Stimulated activated CD4-positive, alpha-beta T cell treated with anti-CD3 and anti-CD28 coated beads, Interleukin-1b, Interleukin-23, amount 100 ng/mL, for 48 hours (primary cell): ENCODE measurements at regions not wholly inside any gene's neighbourhood (a gene's known extent, or its start where the extent isn't known, plus 50 kb on each side); places are given as distances from the start of the nearest gene placed in this dataset.

Experiments used
- DNase-seq: peaks from one replicate; pipeline ENCODE4 v3.0.0-alpha.2; 2020

- DNase-seq: no peak
These were observed 212.1 kb upstream of the SOX4 start for GRCh38 chr6:21381331-21381963.

- no peak for DNase-seq
These were observed 210.6 kb upstream of the SOX4 start for GRCh38 chr6:21382821-21383449.

- no peak for DNase-seq
These were observed 210.0 kb upstream of the SOX4 start for GRCh38 chr6:21383450-21384085.

GRCh38 chr6:21384216-21384615, 209.3 kb upstream of the SOX4 start:
- DNase-seq: no peak

GRCh38 chr6:21386744-21387143, 206.8 kb upstream of the SOX4 start:
- DNase-seq: no peak

- DNase-seq: no peak
These were observed 202.9 kb upstream of the SOX4 start for GRCh38 chr6:21390532-21391213.

GRCh38 chr6:21392177-21392576, 201.4 kb upstream of the SOX4 start:
- no peak for DNase-seq

GRCh38 chr6:21393441-21394165, 199.9 kb upstream of the SOX4 start:
- no peak for DNase-seq

- no peak for DNase-seq
These were observed 198.4 kb upstream of the SOX4 start for GRCh38 chr6:21395121-21395520.

GRCh38 chr6:21396313-21396712, 197.2 kb upstream of the SOX4 start:
- DNase-seq: no peak

- DNase-seq: no peak
These were observed 194.7 kb upstream of the SOX4 start for GRCh38 chr6:21398741-21399325.

GRCh38 chr6:21402368-21402767, 191.2 kb upstream of the SOX4 start:
- DNase-seq: peak; percentile 47

- no peak for DNase-seq
These were observed 189.0 kb upstream of the SOX4 start for GRCh38 chr6:21404577-21404976.

- no peak for DNase-seq
These were observed 187.2 kb upstream of the SOX4 start for GRCh38 chr6:21406316-21406715.

- no peak for DNase-seq
These were observed 184.3 kb upstream of the SOX4 start for GRCh38 chr6:21409231-21409630.

GRCh38 chr6:21413428-21413827, 180.1 kb upstream of the SOX4 start:
- DNase-seq: no peak

GRCh38 chr6:21414065-21414464, 179.5 kb upstream of the SOX4 start:
- DNase-seq: no peak

- DNase-seq: no peak
These were observed 173.2 kb upstream of the SOX4 start for GRCh38 chr6:21420146-21420878.

GRCh38 chr6:21420926-21421325, 172.6 kb upstream of the SOX4 start:
- DNase-seq: no peak

- DNase-seq: no peak
These were observed 170.3 kb upstream of the SOX4 start for GRCh38 chr6:21423106-21423854.

GRCh38 chr6:21426841-21427490, 166.6 kb upstream of the SOX4 start:
- no peak for DNase-seq
